HG03108 (cell line): ENCODE measurements at regions not wholly inside any gene's neighbourhood (a gene's known extent, or its start where the extent isn't known, plus 50 kb on each side); places are given as distances from the start of the nearest gene placed in this dataset.

Experiments
- ATAC-seq: cut with Tn5 transposase; IDR thresholded peaks from one replicate; pipeline ENCODE4 v1.9.1; 2021; ENCODE audit warnings: moderate library complexity; ENCODE audit not compliant: unreplicated experiment

DNA sequence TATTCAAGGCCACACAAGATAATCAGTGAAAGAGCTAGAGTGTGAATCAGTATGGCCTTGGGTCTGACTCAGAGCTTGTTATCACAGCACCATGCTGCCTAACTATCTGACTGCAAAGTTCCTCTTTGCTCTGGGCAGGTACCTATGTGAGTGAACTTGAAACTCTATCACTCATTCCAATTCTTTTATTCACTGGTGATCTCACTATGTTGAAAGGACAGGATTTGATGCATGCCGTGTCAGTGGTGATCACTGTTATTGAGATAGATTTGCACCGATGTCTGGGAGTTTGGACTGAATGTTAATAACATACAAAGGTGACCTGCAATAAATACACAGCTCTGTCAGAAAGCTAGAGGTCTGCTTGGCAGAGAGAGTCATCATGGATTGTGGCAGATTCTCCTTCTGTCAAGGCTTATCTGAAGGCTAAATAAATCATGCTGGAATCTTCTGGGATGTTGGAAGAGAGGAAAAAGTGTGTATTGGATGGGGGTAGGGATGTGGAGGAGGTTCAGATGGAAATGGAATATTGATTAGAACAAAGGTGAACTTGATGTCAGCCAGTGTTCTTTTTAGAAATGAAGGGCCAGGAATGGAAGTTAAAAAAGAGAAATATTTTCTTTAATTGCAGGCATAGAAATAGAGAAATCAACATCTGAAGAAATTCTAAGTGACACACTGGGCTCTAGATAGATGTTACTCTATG is 91.8 kb upstream of the TNC start:
- no peak for ATAC-seq

GRCh38 chr9:115210699-115211098 is 92.7 kb upstream of the TNC start:
- no peak for ATAC-seq

- ATAC-seq = peak; percentile 71
Observed at GRCh38 chr9:115211413-115212124, 93.6 kb upstream of the TNC start.

DNA sequence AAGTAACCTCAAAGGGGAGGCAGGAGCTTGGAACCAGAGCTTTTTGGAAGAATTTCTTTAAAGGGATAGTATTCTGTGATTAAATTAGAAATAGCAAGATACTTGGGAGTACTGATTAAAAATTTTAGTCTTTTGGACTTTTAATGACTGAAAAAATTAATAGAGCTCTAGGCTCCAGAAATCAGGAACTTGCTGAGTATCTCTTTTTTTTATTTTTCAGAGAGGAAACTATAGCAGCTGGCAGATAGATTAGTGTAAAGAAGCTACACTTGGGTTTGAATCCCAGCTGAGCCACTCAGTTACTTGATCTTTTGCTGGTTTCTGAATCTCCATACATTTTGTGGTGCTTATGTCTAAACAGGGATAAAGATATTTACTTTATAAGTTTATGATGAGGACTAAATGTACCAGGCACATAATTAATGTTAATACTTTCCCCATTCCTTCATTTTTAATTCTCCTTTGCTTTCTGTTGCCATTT is 94.2 kb upstream of the TNC start:
- ATAC-seq = no peak

GRCh38 chr9:115212832-115213231 is 94.9 kb upstream of the TNC start:
- no peak for ATAC-seq

GRCh38 chr9:115213818-115214334 is 95.9 kb upstream of the TNC start:
- no peak for ATAC-seq

- ATAC-seq = no peak
Observed at GRCh38 chr9:115216873-115217272, 98.9 kb upstream of the TNC start.

DNA sequence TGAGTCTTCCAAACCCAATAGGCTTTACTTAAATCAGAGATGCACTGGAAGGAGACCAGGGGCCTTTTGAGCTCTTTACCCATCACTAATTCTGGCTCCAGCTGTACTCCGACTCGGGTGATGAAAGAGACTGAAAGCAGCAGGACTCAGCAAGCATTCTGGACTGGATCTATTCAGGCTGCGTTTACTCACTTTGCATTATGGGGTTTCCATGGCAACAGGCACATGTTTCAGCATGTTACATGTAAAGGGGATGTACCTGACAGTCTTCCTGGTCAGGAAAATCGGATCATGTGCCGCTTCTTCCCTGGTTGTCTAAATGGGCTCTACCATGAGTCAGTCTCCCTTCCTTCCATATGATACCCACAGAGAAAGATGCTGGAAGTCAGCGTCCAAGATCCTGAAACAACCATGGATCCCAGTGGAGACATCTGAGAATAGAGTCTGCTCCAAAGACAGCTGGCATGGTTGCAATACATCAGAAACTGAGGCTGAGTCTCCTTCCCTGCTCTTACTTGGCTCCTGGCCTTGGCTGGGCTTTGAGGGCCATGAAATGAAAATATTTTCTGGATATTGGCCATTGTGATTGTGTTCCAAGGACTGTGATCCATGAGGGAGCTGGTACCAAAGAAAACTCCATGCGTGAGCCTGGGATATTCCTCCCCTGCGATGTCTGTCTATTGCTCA is 102.5 kb upstream of the TNC start:
- no peak for ATAC-seq

DNA sequence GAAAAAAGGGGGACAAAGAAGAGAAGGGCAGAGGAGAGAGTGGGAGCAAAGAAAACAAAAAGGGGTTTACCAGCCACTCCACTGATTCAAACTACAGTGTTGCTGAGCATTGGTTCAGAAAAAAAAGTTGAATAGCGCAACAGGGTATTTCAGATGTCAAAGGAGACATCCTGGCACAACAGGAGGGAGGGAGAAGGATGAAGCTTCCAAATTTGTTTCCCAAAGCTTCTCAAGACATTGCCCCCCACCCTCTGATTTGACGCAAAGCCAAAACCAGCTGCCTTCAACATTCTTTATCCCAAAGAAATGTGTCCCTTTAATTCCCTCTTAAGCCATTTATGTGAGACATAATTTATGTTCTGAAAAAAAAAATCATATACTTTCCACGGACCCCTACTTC is 105.5 kb upstream of the TNC start:
- ATAC-seq = no peak

DNA sequence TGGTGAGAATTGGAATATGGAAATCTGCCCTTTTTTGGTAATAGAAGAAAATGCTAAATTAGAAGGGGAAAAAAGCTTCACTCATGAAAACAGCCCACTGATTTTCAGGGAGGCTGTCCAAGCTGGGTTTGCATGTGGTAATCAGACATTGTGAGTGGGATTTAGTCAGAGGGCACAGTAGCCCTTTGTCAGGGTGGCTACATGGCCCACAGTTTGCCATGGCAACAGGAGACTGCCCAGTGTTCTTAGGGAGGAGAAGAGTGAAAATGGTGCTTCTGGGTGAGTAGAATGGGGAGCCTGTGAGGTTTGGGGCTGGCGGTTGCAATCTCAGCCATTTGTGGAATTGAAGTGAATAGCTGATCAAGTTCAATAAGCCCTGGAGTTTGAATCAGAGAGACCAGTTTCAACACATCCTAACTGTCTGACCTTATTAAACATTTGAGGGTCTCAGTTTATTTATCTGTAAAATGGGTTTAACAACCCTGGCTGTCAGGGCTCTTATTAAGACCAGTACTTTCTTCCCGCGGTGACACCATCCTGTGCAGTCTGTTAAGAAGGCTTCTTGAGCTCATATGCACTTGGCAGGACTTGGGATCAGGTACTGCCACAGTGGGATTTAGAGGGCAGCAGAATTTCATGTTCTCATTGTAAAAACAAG is 107.6 kb upstream of the TNC start:
- ATAC-seq = no peak

DNA sequence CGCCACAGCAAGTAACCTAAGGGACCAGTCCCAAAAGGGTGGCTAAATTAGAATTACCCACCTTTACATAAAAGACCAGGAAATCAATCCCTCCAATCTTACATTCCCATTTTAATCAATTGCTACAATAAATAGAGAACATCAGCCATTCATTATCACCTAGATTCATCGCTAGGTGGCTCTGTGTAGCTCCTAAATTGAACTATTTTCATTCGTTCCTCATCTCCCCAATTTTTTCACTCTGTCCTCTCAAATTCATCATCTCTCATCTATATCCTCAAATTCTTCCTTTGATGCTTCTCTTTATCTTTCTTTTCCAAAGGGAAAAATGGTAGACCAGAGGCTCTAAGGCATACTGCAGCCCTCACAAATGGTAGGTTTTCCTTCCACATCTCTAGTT is 108.2 kb upstream of the TNC start:
- no peak for ATAC-seq

DNA sequence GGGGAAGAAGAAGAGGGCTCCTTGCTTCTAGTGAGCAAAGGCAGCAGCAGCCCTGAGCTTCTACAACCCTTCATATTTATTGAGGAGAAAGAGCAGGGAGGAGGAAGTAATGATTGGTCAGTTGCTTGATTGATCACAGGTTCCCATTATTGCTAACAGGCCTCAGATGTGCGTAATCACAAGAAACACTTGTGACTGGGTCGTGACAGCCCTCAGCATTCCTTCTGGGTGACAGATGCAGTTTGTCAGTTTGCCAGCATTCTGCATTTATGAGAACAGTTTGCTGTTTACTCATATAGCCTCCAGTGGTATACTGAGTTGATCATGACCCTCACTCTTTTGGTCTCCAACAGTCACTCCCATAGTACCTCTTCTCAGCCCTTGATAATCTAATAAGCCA is 111.5 kb upstream of the TNC start:
- no peak for ATAC-seq

DNA sequence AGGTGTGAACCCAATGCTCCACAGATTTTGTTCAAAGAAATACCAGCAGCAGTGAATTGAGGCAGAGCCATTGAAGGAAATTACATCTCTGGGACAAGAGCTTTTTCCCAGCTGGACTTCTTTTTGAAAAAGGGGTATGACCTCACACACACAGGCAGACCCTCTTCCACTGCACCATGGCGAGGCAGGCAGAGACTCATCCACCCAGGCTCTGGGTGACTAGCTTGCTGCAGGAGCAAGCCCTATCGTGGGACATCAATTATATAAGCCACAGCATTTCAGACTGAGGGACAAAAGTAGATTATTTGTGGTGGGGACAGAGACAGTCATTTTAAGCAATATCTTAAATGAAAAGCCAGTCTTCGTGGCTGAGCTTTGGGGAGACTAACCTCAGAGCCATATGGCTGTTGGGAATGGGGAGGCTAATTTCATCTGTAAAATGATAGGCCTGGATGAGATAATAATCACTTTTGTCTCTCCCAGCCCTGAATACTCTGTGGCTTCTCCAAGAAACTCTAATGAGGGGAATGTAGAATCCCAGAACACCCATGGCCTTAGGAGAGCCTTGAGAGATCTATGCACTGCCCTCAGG is 113.1 kb upstream of the TNC start:
- no peak for ATAC-seq

DNA sequence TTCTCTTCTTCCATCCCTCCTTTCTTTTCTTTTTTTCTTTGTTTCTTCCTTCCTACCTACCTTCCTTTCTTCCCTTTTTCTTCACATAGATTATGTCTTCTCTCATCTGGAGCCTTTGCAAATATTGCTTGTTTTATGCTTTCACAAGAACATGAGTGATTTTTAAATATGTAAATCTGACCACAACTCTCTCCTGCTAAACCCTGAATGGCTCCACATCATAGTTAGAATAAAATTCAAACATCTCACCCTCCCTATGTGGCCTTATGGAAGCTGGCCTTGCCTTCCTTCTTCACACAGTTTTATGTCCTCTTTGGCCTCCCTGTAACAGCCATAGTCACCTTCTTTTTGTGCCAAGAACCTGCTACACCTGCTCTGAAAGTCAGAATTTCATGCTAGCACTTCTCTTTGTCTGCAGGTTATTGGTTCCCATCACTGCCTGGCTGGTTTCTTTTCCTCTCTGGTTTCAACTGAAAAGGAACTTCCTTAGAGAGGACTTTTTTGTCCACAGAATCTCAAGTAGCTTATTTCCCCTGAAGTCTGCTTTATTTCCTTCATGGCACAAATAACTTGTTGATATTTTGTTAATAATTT is 114.3 kb upstream of the TNC start:
- no peak for ATAC-seq

GRCh38 chr9:115234094-115234493 is 116.1 kb upstream of the TNC start:
- peak; percentile 81 for ATAC-seq

- ATAC-seq = no peak
Observed at GRCh38 chr9:115235221-115235620, 117.3 kb upstream of the TNC start.

DNA sequence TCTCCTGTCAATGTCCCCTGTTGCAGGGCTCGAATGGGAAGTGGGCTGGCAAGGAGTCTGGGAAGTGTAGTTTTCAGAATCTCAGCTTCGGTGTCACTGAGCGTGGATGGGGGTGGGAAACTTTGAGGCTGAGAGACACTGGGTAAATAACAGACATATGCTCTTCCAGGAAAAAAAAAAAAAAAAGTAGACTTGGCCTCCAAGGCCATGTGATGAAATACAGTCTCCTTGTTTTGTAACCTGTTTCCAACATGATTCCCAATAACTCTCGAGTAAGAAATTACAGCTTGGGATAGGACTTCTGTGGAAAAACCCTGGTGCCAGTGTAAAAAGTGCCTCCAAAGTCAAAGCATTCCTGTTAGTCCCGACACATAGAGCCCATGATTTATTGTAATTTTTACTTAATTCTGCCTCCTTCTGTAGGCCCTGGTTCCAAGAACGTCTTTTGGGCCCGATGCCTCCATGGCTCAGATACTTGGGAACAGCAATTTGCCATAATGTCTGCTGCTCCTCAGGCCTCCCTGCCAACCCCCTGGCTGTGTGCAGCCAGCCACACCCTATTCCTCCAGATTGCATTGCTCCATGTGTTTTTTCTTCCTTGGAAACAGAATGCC is 119.5 kb upstream of the TNC start:
- no peak for ATAC-seq

GRCh38 chr9:115240676-115241075 is 122.7 kb upstream of the TNC start:
- no peak for ATAC-seq

DNA sequence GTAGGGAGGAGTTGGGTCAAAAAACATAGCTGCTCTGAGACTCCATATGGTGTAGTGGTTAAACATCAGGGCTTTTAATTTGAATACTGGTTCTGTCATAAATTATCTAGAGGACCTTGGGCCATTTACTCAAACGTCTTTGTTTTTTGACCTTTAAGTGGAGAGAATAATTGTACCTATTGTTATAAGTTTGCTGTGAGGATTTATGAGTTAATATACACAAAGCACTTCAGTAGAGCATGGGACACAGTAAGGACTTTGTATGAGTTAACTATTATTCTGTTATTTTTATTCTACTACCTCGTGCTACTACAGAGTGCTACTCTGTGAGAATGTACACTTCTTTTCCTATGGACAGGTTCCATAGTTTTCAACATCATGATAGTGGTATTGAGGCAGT is 123.7 kb upstream of the TNC start:
- ATAC-seq = no peak

GRCh38 chr9:115249488-115249887 is 131.5 kb upstream of the TNC start:
- ATAC-seq = no peak
